Activated naive CD8-positive, alpha-beta T cell treated with anti-CD3 and anti-CD28 coated beads, Interleukin-2, amount 50 U/mL, for 16 hours (primary cell): ENCODE measurements at regions not wholly inside any gene's neighbourhood (a gene's known extent, or its start where the extent isn't known, plus 50 kb on each side); places are given as distances from the start of the nearest gene placed in this dataset.

Source experiments
- DNase-seq: peaks from one replicate; pipeline ENCODE4 v3.0.0-alpha.2; 2020; ENCODE audit warnings: low read depth, low spot score

DNA sequence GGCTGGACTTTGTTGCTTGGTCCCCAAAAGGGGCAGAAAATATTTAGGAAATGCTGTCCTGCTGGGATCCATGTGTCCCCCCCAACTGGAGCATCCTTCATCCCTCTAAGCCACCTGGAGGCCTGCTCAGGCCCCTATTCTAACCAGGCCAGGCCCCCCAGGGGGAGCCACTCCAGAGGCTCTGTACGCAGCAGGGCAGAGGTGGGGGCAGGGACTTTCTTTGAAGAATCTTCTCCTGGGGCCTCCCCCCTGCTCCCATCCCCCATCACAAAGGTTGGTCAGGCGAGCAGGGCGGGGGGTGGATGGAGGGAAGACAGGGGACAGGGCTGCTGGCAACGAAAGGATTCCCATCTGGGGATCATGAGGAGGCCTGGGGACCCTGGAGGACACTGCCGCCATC lies 170.8 kb downstream of the MN1 start:
- DNase-seq, result no peak

DNA sequence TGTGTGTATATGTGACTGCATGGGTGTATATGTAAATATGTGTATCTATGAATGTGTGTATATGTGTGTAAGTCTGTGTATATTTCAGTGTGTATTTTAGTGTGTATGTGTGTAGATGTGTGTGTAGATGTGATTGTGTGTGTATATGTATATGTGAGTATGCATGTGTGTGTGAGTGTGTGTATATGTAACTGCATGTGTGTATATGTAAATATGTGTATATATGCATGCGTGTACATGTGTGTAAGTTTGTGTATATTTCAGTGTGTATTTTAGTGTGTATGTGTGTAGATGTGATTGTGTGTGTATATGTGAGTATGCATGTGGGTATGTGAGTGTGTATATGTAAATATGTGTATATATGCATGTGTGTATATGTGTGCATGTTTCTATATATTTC lies 169.9 kb downstream of the MN1 start:
- DNase-seq, result no peak

DNA sequence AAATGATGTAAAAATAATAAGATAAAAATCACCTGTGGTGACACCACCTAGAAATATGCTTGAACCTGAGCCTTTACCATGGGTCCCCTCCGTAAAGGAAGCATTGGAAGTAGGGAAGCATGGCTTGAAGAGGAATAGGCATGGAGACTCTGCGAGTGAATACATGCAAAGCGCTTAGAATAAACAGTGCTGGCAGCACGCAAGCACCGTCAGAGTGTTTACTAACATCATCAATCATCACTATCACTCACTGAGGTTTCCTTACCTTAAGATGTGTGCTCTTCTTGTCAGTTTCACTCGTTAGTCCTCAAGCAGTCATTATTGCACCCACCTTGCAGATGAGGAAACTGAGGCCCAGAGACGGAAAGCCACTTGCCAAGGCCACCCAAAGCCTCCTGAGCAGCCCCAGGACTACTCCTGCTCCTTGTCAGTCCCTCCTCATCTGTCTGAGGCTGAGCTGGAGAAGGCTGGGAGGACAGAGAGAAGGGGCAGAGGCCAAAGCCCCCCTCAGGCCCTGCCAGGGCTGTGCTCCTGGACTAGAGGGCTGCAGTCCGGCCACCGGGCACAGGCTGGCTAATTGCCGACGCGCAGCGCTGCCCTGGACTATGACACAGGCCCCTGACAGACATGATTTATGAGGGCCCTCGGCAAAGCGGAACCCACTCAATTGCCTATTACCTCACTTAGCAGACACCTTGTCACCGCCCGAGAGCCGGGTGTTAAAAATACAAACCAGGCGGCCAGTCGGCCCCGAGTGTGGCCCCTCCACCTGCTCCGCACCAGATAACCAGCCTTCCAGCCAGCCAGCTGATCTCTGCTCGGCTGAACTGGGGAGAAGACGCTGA lies 168.9 kb downstream of the MN1 start:
- DNase-seq, result no peak

DNA sequence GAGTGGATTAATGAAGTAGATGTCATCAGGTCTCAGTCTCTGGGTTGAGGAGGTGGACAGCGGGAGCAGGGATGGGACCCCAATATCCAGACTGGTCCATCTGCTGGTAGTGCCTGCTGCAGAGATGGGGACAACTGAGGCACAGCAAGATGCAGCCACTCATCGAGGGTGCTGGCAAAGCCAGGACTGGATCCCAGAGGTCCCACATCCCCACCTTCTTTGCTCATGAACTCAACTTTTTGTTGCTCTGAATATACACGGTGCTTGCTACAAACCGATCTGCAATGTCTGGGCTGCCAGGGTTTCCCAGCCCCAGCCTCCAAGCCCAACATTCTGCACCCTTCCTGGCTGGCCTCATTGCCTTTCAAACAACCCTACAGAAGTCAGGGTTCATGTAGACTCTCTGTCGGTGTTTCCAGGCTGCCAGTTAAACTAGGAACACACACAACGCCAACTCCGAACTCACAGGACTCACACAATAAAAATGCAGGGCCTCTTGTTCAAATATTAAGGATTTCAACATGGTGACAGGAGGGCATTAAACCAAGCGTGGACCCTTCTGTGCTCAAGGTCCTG lies 168.2 kb downstream of the MN1 start:
- no peak for DNase-seq

DNA sequence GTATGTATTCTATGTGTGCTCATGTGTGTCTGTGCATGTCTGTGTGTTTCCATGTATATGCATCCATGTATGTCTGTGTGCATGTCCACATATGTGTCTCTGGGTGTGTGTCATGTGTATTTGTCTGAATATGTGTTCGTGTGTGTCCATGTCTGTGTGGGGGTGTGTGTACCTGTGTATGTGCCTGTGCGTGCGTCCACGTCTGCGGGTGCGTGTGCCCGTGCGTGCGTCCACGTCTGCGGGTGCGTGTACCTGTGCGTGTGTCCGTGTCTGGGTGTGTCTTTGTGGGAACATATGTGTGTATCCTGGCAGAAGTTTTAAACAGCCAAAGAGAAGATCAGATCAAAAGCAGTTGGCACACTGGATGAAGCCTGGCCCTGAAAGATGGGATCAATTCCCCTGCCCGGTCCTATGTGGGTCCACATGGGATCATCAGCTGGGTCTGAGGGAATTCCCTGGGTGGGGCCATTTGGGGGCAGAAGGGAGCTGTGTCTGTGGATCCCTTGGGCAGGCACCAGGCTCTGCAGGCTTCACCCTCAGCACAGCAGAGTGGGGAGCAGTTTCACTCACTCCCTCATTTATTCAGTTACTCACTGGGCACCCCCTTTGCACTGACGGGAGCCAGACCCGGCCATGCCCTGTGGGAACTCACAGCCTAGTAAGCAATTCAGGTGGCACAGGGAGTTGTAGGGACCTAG lies 167.4 kb downstream of the MN1 start:
- DNase-seq, result no peak

DNA sequence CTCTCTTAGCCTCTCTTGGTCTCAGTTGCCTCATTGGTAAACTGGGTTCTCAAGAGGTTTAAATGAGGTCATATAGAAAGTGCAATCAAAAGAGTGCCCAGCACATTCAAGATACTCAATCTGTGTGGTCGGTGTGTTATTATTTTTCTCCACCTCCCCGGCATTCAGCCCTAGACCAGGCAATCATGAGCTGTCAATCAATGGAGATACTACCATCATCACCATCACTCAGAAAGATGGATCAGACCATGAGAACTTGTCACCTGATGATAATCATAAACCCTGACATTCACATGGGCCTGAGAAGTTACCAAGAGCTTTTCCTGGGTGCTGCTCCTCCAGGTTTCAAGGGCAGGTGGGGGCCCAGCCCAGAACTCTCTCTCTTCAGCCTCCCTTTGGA lies 166.1 kb downstream of the MN1 start:
- DNase-seq, result no peak

DNA sequence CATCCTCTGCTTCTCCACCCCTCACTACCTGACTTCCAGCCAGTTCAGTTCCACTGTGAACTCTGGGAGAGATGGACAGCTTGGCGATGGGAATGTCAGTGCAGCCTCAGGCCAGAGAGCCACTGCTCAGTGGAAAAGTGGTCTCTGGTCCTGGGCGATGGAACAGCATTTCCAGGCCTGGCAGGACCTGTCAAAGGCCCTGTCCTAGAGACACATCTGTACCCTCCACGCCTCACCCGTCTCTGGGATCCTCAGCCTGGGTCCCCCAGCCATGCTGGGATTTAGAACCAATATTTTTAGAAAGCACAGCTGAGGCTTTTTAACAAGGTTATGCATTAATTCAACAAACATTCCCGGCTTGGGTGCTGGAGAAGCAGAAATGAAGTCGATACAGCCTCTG lies 165.7 kb downstream of the MN1 start:
- no peak for DNase-seq

DNA sequence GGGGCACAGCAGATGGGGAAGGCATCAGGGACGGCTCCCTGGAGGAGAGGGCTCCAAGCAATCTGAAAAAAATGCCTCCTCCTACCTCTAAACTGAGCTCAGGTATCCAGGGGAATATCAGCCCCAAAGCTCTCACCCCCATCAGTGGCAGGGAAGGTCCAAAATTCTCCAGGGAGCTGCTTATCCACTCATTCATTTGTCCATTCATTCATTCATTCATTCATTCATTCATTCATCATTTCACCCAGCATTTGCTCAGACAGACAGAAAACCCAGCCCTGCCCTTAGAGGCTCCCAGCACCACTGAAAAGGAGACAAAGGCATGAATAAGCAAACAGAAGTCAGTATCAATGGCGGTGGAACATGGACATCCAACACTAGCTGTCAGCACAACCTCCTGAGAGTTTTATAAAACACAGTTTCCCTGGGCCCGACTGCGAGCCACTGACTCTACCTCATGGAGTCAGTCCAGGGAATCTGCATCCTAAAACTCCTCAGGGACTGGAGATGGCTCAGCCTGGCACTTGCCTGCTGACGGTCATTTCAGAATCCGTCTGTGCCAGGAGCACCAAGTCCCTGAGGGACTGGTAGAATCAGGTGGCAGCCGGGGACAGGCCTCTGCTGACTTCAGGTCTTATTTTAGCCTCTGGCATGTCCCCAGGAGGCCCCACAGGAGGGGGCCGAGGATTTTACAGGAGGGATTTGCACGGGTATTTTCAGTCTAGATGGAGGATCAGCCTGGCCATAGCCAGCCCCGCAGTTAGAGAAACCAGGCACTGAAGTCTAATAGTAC lies 164.6 kb downstream of the MN1 start:
- DNase-seq, result no peak

DNA sequence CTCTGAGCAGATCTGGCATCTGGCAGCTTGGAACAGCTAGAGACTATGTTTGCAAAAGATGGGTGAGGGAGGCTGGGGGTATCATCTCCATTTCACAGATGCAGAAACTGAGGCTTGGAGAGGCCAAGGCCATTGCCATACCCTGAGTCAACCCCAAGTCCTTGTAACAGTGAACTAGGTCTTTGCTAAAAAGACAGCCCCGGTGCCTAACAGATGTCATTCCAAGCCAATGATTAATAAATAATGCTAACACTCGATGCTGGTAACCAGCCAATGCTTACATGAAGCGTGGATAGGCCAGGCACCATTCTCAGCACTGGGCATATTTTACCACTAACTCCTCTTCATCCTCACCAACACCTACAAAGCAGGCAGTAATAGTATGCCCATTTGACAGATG lies 164.0 kb downstream of the MN1 start:
- DNase-seq, result no peak

DNA sequence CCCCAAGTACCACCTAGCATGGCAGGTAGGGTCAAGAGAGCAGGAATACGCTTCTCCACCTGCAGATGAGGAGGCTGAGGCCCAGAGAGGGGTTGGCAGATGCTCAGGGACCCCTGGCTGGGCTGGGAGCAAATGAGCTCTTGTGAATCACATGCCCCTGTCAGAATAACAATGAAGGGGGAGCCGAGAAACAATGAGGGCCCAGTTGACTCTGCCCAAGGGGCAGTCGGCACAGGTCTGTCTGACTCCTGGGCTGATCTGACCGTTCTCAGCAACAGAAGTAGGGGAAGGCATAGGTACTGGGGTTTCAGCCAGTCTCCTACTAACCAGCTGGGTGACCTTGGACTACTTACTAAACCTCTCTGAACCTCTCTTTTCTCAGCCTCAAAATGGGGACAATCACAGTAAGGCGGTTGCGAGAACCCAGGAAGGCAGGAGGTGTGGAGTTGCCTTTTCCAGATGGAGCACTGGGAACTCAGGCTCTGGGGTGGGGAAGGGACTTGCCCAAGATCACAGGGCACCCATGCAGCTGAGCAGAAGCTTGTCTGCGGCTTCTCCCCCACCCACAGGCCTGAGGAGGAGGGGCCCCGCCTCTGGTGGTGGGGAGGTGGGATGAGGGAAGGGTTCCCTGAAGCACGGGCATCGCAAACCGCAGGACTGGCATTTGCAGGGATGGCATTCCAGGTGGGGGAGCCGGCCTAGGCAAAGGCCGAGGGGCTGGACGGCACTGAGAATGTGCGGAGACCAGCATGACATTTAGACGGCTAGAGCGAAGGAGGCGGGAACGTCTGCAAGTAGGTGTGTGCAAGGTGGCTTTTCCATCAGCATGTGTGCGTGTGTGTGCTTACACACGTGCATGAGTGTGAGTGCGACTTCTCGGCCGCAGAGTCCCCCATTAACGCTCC lies 163.0 kb downstream of the MN1 start:
- DNase-seq, result no peak

DNA sequence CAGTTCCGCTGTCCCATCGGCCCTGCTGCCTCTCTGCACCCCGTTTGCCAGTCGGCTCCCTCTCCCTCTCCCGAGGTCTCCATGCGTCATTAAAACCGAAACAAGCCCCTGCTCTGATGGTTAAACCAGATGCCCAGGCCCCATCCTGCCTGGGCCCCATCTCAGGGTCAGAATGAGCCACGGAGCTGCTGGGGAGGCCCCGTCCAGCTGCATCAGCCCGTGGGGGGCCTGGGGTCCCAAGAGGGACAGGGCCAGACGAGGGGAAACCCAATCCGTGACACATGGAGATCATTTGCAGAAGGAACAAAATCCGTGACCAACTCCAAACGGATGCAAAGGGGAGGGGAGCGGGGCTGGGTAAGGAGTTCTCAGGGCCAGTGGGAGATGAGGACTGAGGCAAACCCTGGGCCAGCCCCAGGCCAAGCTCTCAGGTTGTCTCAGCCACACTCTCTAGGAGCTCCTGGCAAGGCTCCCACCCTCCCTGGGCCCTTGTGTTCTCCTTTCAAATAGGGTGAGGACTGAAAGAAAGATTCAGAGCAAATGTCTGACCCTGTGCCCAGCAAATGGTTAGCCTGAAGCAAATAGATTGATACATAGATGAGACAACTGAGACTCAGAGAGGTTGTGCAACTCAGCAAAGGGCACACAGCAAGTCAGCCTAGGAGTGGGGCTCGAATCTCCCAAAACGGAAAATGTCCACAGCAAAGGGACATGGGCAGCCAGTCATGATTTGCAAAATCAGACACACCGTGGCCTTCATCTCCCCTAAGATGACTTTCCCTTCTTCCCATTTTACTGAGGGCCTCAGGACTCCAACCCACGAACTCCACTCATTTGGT lies 162.1 kb downstream of the MN1 start:
- DNase-seq, result no peak

DNA sequence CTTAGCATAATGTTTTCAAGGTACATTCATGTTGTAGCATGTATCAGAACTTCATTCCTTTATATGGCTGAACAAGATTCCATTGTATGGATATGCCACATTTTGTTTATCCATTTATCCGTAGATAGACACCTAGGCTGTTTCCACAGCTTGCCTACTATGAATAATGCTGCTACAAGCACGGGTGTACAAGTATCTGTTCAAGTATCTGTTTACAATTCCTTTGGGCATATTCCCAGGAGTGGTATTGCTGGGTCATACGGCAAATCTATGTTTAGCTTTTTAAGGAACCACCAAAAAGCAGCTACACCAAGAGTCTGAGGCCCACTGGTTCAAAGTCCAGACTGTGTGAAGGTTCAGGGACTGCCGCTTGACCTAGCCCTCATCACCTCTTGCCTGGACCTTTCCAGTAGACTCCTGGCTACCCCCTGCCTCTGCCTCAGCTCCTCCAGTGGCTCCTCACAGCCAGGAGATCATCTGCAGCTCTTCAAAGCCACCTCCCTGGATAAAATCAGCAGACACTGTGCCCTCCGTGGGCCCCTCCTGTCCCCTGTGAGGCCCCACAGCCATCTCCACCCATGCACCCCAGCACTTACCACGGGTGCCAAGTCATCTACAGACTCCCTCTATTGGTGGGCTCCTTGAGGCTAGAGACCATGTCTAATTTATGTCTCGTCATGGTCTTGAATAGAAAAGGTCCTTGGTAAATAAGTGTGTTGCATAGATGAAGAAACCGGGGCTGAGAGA lies 160.3 kb downstream of the MN1 start:
- no peak for DNase-seq

DNA sequence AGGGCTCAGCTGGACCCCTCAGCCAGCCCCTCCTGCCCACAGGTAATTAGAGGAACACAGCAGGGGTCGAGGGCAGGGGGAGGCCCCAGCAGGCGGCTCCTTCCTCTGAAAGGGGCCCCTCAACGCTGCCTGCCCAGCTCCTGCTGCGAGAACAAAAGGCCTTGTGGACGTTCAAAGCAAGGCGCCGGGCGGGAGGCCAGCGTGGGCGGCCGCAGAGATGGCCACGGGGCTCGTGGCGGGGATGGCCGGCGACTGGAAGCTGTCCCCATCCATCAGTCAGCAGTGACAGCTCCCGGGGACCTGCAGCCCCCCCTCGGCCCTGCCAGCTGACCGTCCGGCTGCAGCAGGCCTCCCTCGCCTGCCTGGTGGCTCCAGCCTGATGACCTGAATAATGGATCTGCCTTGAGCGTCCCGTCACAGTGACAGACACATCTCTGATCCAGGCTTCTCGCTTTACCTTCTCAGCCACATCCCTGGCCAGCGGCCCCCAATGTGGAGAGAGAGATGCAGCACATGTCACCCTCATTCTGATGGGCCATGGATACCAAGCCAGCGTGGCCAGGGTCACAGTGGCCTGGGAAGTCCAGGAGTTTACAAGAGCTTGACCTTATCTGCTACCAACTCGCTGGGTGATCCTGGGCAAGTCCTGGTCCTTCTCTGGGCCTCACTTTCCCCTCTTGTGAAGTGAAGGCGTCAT lies 159.3 kb downstream of the MN1 start:
- no peak for DNase-seq

DNA sequence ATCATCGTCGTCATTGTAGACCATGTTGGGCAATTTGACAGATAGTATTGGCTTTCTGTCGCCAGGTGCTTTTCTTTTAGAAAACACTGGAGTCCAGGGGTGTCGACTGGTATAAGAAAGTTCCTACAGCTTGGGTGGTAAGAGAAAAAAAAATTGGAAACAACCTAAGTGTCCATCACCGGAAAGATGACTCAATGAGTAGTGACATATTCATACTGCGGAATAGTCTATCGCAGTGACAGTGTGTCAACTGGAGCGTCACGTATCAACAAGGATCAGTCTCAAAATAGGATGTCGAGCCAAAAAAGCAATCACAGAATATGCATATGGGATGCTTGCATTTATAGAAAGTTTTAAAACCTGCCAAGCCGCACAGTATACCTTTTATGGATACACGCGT lies 157.6 kb downstream of the MN1 start:
- DNase-seq, result no peak

DNA sequence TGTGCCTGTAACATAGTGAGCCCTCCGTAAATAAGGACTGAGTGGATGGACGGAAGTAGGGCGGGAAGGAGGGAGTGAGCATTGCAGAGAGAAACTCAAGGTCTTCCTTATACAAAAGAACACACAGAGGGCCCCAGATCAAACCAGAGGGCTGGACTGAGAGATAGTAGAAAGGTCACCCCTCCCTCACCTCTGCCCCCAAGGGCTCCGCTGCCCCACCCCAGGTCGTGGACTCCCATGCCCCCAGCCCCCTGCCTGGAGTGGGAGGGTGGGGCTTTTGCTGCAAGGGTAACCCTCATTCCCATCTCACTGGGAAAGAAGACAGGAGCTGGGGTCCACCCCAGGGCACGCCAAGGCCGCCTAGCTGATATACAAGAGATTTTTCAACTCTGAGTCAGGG lies 157.0 kb downstream of the MN1 start:
- DNase-seq, result no peak

DNA sequence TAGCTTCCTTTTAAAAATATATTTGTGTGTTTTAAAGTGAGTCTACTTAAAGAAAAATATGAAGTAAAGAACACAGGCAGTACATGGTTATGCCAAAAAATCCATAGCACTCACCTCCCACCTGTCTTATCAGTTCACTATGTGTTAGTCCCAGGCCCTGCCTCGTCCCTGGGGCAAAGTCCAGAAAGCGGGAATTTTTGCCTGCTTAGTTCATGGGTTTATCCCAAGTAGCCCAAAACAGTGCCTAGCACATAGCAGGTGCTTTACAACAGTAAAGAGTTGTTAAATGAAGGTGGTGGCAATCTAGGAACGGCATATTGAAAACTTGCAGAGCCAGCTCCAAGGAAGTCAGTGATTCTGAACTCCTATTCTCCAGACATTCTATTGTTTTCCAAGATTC lies 154.0 kb downstream of the MN1 start:
- no peak for DNase-seq

DNA sequence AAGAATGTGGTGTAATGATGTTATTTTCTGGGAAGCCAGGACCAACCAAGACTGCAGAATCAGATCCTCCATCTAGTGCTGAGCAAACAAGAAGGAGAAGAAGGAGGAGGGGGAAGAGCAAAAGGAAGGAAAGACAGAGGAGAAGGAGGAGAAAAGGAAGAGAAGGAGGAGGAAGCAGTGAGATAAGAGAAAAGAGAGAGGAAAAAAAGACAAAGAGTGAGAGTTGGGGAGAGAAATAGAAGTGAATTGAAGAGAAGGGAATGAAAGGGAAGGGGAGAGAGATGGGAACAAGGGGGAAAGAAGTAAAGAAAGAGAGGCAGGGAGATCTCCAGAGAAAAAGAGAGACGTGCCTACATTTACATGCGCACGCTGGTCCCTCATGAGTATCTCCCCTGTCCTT lies 153.5 kb downstream of the MN1 start:
- no peak for DNase-seq

DNA sequence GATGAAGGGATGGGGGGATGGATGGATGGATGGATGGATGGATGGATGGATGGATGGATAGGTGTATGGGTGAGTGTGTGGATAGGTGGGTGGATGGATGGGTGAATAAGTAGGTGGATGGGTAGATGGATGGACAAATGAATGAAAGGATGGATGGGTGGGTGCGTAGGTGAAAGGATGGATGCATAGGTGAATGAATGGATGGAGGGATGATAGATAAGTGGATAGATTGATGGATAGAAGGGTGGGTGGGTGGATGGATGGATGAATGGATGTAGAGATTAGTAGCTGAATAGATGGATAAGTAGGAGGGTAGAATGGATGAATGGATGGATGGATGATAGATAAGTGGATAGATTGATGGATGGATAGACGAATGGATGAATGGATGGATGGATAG lies 152.7 kb downstream of the MN1 start:
- DNase-seq, result no peak

DNA sequence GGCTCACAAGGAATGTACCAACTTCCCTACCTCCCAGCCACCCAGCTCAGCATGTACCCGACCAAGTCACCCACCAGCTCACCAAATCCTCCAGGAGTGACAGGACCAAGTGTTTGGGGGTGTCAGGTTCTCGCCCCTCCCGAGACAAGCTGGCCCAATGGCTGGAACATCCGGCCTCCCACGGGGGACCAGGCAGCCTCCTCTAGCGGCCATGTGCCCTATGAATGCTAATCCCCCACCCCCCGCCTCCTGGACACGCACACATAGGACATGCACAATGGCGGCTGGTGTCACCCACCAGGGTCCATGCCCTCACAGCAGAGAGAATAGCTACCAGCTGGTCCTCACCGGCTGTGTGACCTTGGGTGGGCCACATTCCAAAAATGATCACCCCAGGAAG lies 151.0 kb downstream of the MN1 start:
- no peak for DNase-seq
